NCI-H446 (cell line): ENCODE measurements at regions not wholly inside any gene's neighbourhood (a gene's known extent, or its start where the extent isn't known, plus 50 kb on each side); places are given as distances from the start of the nearest gene placed in this dataset.

ENCODE experiments used
- DNase-seq, 2 experiments: peaks; one replicate each; lab custom pipeline; 2025; lab: John Stamatoyannopoulos, UW

GRCh38 chr14:82138431-82138830 lies 604.8 kb upstream of the SEL1L start:
- DNase-seq, result no peak

GRCh38 chr14:82146846-82147245 lies 613.2 kb upstream of the SEL1L start:
- DNase-seq, result no peak

DNA sequence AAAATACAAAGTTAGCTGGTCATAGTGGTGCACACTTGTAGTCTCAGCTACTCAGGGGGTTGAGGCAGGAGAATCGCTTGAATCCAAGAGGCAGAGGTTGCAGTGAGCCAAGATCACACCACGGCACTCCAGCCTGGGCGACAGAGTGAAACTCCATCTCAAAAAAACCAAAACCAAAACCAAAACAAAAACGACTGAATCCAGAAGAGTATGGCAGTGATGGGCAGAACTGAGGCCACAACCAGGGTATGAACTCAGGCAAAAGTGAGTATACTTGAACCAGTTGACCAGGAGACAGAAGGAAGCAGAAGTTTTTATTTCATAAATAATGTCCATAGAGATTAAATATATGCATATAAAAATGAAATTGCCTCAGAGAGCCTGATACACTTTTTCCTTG lies 620.0 kb upstream of the SEL1L start:
- no peak for DNase-seq

DNA sequence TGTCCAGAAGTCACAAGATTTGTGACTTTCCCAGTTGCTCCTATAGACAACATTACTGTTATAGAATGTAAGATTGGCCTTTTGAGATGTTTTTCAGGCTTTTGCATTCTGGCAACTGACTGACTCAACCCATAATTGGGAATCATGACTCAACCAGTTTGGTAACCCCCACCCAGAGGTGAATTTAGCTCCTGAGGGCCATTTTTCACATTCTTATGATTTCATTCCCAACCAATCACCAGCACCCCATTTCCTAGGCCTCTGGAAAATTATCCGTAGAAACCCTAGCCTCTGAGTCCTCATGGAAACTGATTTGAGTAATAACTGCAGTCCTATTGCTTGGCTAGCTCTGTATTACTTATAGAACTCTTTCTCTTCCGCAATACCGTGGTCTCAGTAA lies 626.0 kb upstream of the SEL1L start:
- no peak for DNase-seq

DNA sequence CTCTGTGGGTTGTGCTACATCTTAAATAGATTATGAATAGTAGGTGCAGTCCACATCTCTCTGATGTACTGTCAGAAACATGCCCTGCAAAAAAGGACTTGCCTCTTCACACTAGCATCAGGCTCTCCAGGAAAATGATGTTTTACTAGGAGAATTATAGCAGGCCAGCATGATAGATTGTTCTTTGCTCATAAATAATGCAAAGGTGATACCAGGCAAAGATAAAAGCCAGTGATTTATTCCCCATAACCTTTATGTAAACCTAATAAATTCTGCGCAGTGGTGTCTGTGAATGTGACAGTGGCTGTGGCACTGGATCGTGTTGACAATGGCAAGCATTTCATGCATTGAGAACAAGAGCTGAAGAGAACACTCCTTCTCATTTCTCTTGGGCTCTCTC lies 646.5 kb upstream of the SEL1L start:
- no peak for DNase-seq

- DNase-seq, result no peak
Measured at GRCh38 chr14:82182646-82183045, 649.0 kb upstream of the SEL1L start.

GRCh38 chr14:82190742-82191141 lies 657.1 kb upstream of the SEL1L start:
- no peak for DNase-seq

DNA sequence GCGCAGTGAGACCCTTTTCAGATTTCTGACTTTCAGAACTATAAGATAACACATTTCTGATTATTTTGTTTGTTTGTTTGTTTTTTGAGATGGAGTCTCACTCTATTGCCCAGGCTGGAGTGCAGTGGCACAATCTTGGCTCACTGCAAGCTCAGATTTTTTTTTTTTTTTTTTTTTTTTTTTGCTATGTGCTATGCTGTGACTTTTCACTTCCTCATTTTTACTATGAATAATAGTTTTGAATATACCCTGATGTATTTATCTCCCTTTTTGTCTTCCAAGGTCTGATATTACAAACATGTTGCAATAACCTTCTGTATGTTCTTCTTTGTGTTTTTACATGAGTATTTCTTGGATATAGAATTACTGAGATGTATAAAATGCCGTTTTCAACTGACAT lies 658.7 kb upstream of the SEL1L start:
- DNase-seq, result no peak

DNA sequence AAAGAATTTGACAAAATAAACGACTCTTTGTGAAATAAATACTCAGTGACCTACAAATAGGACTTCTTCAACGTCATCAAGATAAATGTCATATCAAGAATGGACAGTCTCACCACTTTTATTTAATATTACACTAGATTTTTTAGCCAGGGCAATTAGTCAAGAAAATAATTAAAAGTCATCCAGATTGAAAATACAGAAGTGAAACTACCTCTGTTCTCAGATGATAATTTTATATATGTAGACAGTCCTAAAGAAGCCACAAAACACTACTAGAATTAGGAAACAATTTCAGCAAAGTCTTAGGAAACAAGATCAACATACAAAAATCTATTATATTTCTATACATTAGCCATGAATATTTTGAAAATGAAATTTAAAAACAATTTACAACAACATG lies 689.6 kb upstream of the SEL1L start:
- no peak for DNase-seq

- no peak for DNase-seq
Measured at GRCh38 chr14:82224610-82225009, 691.0 kb upstream of the SEL1L start.

DNA sequence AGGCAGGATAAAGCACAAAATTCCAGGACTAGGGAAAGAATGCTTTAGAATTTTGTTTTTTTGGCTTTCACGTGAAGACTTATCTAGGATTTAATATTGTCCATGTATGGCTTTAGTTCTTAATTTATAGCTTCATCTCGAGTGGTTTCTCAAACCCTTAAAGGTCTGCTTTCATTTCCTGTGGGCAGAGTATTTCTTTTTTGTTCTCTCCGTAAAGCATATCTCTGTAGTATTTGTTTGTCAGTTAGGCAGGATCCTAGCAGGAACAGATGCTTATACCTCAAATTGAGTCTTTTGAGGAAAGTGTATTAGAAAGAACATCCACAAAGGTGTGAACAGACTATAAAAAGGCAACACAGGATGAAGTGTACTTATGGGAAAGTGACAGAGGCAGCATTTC lies 697.1 kb upstream of the SEL1L start:
- no peak for DNase-seq

DNA sequence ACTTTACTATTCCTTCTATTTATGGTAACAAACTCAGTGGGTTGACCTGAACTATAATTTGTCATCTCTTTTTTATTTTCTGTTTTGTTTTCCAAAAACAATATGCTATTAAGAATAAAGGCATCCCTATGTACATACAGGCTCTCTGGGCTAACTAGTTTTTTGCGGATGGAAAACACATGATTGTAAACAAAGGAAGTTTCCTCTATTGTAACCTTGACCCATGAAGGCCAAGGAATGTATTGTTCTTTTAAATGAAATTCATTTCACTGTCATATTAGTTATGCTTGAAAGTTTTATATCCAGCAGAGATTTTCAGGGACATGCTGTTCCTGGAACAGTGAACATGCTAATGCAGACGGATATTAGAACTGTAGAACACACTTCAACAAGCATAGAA lies 705.0 kb upstream of the SEL1L start:
- DNase-seq, result no peak

DNA sequence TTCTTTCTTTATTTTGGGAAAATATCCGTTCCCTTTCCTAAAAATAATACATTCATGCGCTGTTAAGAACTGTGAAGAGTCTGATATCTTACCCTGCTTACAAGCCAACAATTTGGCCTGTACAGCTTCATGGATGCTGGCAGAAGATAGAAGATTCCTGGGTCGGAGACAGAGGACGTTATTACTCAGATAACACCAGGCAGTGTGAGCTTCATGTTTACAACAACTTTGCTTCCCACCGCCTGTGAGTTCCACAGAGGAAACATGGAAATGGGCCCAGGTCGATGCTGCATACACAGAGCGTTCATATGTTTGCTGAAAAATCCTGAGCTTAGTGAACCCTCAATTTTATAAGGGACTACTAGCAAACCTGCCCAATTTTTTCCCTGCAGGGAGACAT lies 705.6 kb upstream of the SEL1L start:
- DNase-seq, result no peak

GRCh38 chr14:82244791-82245190 lies 711.1 kb upstream of the SEL1L start:
- DNase-seq, result no peak

DNA sequence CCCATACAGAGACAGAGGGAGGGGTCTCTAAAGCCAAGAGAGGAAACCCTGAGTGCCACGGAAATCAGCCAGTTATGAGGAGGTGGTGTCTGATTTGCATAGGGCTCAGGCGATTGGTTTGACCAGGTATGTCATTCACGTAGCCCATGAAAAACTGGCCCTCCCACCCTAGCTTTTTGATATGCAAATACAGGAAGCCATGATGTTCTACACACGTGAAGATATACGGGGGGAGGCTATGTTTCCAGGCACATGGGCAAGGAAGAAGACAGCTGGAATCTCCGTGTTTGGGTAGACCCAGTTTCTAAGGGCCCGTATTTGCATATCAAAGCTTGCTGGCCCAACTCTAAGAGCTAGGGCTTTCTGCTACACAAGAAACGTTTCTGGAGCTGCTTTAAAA lies 717.8 kb upstream of the SEL1L start:
- peak in 1 of 2 experiments; percentile 28 for DNase-seq

GRCh38 chr14:82270286-82270685 lies 736.6 kb upstream of the SEL1L start:
- no peak for DNase-seq

DNA sequence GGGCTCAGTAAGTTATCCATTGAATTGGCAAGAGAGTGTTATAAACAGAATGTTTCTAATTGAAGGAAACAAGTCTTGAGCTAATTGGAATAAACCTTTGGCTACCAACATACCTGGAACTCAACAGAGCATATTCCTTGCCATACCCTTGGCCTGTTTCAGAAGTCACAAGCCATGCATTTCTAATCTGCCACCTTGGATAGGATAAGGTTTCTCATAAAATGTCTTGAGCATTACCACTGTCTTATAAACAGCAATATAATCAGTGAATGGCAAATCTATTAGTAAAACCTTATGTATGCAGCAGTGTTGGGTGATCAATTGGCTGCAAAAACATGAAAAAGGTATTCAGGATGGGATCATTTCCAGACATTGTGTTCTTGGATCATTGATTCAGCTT lies 765.2 kb upstream of the SEL1L start:
- no peak for DNase-seq

- no peak for DNase-seq
Measured at GRCh38 chr14:82309199-82309598, 775.5 kb upstream of the SEL1L start.

DNA sequence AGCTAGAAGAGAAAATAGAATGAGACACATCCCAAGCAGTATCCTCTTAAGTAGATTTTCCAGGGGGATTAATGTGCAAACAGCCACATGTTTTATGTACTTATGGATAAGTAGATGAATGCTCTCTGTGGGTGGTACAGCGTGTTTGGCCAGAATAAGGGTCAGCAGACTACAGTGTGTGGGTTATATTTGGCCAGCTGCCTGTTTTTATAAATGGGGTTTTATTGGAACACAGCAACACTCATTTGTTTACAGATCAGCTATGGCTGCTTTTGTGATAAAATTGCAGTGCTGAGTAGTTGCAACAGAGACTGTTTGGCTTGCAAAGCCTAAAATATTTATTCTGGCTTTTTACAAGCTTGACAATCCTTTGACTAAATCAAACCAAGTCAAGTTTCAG lies 780.2 kb upstream of the SEL1L start:
- DNase-seq, result no peak

GRCh38 chr14:82328442-82328841 lies 794.8 kb upstream of the SEL1L start:
- no peak for DNase-seq

DNA sequence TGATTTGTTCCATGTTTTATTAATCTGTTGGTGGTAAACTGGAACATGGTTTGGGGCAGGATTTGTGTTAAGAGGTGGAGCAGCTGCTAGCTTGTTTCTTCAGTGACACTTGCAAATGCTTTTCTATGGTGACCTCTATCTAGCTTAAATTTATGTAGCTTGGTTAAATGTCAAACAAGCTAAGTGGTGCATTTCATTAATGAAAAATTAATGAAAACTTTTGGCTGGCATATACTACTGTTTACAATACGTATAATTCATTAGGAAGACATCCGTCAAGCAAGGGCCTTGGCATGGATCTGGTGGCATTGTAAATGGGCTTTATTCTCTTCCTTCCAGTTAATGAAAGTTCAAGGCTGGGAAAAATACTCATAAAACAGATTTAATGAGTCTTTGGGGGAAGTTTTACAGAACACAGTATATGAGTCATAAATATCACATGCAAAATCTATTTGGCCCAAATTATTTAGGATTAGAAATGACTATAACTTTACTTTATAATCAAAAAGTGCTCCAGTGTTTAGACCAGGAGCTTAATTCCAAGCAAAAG lies 807.7 kb upstream of the SEL1L start:
- DNase-seq, result no peak

GRCh38 chr14:82342596-82342995 lies 808.9 kb upstream of the SEL1L start:
- no peak for DNase-seq

GRCh38 chr14:82345184-82345583 lies 811.5 kb upstream of the SEL1L start:
- peak in 1 of 2 experiments; percentile 24 for DNase-seq

DNA sequence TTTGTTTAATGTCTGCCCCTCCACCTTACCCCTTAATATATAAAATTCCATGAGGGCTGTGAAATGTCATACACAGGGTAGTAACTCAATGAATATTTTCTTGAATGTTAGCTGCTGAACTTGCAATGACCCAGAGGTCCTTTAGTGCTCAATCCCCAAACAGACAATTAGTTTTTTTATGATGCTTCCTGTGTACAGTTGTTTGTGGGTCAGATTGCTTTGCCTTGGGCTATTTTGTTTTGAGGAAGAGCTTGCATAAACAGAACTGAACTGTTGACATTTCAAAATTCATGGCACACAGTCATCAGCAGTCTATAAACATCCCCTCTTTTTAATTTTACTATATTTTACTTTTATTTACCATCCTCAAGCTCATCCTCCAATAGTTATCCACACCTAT lies 820.5 kb upstream of the SEL1L start:
- no peak for DNase-seq

GRCh38 chr14:82359201-82359600 lies 825.5 kb upstream of the SEL1L start:
- no peak for DNase-seq
